GM18868 (cell line): ENCODE measurements at regions not wholly inside any gene's neighbourhood (a gene's known extent, or its start where the extent isn't known, plus 50 kb on each side); places are given as distances from the start of the nearest gene placed in this dataset.
"Not testable (repeated sequence)": the region's sequence is repeated elsewhere in the genome, so short reads cannot be mapped to it uniquely, and the experiment has no call there.

Experiments used
- ATAC-seq: cut with Tn5 transposase; IDR thresholded peaks from one replicate; pipeline ENCODE4 v1.9.1; 2021; ENCODE audit warnings: mild to moderate bottlenecking, moderate library complexity; ENCODE audit not compliant: unreplicated experiment

GRCh38 chr13:38415233-38415632 is 65.6 kb downstream of the UFM1 start:
- peak; percentile 97 for ATAC-seq

DNA sequence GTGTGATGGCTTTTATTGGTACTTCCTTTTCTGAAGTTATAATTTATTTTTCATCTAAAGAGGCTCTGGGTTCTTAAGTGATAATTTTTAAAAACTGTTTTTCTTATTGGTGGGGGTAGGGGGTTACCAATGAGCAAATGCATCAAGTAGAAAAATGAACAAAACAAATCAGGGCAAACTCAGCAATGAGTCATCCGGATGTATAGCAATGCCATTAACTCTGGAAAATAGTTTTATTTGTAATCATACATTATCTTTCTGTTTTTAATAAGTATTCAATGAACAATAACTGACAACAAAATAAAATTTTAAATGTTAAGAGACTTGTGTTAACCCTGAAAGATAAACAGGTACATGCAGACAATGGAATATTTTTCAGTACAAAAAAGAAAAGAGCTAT is 67.6 kb downstream of the UFM1 start:
- no peak for ATAC-seq

- peak; percentile 49 for ATAC-seq
Measured at GRCh38 chr13:38417727-38418126, 68.1 kb downstream of the UFM1 start.

- ATAC-seq = no peak
Measured at GRCh38 chr13:38418286-38418685, 68.6 kb downstream of the UFM1 start.

DNA sequence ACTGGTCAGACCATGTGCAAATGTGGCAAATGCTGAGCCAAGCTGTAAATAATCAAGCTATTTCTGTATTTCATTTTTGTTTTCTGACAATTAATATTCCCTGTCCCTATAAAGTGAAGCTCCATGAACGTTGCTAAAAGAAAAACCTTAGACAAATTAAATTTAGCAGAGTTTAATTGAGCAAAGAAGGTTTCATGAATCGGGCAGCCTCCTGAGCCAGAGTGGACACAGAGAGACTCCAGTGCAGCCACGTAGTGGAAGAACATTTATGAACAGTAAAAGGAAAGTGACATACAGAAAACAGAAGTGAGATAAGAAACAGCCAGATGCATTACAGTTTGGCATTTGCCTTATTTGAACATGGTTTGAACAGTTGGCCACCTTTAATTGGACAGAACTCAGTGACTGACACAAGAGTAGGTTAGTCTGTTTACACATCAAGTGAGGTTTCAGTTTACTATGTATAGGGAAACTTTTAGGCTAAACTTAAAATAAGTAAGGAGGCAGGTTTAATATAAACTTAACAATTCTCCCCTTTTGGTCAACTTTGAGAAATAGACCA is 69.7 kb downstream of the UFM1 start:
- no peak for ATAC-seq

DNA sequence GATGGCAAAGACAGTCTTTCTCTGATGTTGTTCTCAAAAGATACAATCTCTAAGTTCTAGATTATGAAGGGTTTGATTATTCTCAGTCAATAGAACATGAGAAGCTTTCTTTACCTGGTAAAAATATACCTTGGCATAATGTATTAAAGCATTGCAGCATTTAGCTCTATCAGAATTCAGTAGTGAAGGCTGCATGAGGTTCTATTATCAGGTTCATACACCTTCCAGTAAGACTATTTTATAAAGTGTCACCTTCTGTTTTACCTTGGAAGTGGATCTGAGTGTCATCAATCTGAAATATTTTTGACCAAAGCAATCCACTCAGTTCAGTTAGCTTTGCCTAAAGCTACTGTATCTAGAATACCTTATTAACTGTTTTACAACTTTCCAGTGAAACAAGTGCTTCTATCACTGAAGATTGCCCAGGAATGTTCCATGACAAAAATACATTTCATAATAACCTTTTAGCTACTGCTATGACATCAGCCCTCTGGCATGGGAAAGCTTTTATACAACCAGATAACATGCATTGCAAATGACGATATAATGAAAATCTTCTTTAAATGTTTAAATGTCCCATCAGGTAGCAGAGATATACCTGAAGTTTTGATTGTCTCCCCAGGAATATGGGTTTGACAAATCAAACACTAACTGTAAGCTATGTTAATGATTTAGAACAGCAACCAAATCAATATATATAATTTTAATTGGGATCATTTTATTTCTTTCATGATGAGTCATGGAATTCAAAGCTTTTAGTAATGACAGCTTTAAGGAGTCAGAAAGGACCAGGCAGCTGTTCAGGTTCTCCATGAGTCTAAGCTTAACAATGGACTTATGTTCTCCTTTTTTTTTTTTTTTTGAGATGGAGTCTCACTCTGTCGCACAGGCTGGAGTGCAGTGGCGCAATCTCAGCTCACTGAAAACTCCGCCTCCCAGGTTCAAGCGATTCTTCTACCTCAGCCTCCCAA is 72.2 kb downstream of the UFM1 start:
- no peak for ATAC-seq

DNA sequence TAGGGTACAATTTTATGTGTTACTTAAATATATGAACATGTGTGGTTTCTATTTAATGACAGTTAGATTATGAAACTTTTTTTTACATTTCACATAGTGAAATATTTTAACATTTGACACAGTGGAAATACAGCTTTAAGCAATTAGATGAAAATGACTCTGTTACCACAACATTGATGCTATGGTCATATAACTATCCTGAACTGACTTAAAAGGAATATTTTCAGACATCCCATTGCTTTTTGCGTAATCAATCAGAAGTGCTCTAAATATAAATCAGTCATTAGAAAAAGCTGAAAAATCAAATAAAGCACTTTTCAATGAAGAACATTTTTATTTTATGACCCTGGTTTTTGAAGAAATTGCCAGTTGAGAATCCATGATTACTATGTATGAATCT is 80.3 kb downstream of the UFM1 start:
- ATAC-seq = no peak

- ATAC-seq = no peak
Measured at GRCh38 chr13:38430796-38431195, 81.1 kb downstream of the UFM1 start.

- no peak for ATAC-seq
Measured at GRCh38 chr13:38440666-38441065, 91.0 kb downstream of the UFM1 start.

DNA sequence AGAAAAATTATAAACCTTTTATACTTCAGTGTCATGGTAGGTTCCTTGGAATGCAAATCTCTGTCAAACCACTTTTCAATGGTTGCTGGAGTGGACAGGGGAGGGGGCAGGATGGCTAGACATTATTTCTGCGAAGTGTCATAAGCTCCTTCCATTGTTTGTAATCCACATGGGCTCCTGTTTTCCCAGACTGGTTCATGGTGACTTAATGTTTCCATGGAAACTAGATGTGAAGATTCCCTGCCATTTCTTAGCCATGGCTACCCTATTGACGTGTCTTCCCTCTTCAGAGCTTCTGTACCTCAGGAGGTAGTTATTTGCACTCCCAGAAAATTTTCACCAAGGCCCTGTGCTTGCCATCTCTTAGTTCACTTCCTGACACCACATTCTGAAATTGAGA is 95.3 kb downstream of the UFM1 start:
- ATAC-seq = no peak

- no peak for ATAC-seq
Measured at GRCh38 chr13:38452656-38453055, 103.0 kb downstream of the UFM1 start.

DNA sequence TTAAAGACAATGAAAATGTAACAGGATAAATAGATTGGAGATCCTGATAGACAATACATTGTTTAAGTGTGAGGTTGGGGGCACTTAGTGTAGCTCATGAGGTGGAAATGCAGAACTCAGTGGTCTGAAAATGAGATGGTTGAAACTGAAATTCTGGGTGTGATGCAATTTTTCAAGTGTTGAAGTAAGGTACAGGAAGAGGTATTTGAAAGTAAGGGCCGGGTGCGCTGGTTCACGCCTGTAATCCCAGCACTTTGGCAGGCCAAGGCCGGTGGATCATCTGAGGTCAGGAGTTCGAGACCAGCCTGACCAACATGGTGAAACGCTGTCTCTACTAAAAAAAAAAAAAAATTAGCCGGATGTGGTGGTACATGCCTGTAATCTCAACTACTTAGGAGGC is 113.0 kb downstream of the UFM1 start:
- peak; percentile 87 for ATAC-seq

DNA sequence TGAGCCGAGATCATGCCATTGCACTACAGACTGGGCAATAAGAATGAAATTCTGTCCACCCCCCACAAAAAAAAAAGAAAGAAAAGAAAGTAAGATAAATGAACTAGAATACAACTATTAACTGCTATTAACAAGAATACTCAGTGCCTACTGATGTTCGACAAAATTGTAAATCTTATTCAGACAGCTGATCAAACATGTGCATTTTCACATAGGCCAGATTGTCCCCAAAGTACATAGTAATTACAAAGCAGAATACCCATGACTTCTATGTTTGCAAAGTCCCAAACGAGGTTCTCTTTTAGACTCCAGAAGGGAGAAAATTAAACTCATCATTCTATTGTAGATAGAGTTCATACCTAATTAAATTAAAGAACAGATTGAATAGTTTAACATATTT is 113.4 kb downstream of the UFM1 start:
- ATAC-seq = no peak

DNA sequence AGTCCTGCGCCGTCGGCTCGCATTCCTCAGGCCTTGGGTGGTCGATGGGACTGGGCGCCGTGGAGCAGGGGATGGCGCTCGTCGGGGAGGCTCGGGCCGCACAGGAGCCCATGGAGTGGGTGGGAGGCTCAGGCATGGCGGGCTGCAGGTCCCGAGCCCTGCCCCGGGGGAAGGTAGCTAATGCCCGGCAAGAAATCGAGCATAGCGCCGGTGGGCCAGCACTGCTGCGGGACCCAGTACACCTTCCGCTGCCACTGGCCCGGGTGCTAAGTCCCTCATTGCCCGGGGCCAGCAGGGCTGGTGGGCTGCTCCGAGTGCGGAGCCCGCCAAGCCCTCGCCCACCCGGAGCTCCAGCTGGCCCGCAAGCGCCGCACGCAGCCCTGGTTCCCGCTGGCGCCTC is 122.8 kb downstream of the UFM1 start:
- ATAC-seq = not testable (repeated sequence)

DNA sequence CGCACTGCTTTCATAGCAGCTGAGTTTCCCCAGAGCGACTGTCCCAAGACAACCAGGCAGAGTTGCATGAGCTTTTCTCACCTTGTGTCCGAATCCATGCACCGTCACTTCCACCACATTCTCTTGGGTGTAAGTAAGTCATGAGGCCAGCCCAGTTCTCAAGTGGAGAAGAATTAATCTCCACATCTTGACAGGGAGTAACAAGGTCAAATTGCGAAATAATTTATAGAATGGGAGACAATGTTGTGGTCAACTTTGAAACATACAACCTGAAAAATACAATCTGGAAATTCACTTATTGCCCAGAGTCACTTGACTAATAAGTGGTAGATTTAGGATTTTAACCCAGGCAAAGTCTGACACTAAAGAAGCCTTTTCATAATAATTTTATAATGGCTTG is 123.7 kb downstream of the UFM1 start:
- ATAC-seq = no peak

- no peak for ATAC-seq
Measured at GRCh38 chr13:38477676-38478075, 128.0 kb downstream of the UFM1 start.

GRCh38 chr13:38483623-38484022 is 134.0 kb downstream of the UFM1 start:
- ATAC-seq = peak; percentile 88

DNA sequence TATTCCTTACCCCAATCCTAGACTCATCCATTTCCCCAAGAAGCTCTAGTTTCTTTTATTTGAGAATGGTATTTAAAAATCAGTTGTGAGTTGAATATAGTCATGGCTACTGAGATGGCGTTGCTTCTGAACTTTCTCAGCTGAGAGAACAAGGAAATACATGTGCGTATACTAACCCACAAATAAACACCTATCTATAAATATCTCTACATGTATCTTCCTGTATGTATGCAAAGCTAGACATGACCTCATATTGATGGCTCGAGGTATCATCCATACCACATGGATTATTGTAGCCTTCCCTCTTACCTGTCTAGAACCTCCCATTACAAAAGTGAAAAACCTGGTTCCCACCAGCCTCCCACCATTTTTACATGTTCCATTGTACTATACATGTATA is 141.0 kb downstream of the UFM1 start:
- no peak for ATAC-seq

DNA sequence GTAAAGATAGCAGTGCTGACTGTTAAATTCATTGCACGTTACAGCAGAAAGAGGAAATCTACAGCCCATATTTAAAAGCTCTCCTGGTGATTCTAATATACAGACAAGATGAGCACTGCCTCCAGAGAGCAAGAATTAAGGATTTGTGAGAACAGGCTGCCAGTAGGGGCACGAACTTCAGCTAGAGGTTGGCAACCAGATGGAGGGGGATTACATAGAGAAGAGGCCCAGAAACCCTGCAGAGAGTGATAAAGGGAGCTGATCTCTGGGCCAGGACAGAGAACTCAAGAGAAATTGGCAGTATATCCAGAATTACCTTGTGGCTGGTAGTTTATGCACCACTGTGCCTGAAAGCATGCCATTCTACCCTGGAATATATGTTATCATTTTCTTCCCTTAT is 144.8 kb downstream of the UFM1 start:
- ATAC-seq = no peak

DNA sequence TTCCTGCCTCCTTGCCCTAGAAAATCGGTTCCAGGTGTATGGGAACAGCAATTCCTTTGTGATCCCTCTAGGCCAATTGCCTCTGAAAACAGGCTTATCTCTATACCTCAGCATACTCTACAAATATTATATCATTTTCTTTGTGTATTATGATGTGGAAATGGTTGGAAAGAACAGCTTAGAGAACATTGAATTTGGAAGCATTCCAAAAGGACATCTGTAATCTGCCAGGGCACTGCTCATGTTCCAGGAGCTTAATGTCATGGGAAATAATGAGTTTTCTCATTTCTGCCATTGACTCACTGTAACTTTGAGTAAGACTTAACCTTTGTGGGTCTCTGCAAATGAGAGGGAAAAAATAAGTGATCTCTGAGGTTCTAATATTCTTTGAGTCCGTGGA is 147.3 kb downstream of the UFM1 start:
- no peak for ATAC-seq

- ATAC-seq = no peak
Measured at GRCh38 chr13:38498271-38498670, 148.6 kb downstream of the UFM1 start.

DNA sequence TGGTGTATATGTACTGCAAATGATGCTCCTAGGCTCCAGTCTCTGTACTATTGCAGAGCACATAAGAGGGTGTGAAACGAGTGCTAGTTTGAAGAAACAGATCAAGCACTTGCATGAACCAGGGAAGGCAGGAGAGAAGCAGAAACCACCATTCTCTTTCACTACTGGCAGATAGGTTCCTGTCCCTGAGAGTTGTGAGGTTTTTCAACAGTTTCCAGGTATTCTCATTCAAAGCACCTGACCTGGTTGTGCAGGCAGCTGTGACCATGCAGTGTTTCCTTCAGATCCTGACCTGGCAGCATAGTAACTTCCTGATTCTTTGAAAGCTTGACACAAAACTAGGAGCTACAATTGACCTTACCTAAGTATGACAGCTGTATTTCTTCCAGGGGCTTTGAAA is 164.9 kb downstream of the UFM1 start:
- no peak for ATAC-seq
